Right lobe of liver (tissue), 6 donors: ENCODE measurements at regions not wholly inside any gene's neighbourhood (a gene's known extent, or its start where the extent isn't known, plus 50 kb on each side); places are given as distances from the start of the nearest gene placed in this dataset.

Source experiments
- ATAC-seq, 4 donors: fragments of 200-7000 bp; cut with Tn5 transposase; one replicate each; pipeline ENCODE4 v1.9.1; 2020; ENCODE audit warnings: mild to moderate bottlenecking in 4 of 4, moderate library complexity in 4 of 4
- DNase-seq, 3 donors: peaks; one replicate each; pipeline ENCODE4 v3.0.0-alpha.2; 2020
- H3K27ac ChIP-seq, 3 donors: fragments of 200-600 bp; one replicate each; pipeline ENCODE4 v1.8.0; 2022
- H3K27me3 ChIP-seq, 2 donors: fragments of 200-600 bp; one replicate each; pipeline ENCODE4 v1.8.0; 2022
- H3K36me3 ChIP-seq, 4 donors: fragments of 200-600 bp; sonication (generic) in 1 of 4; one replicate each; pipeline versions ENCODE4 v1.5.1 to v1.8.0; 2017 to 2022; ENCODE audit warnings: control low read depth in 1 of 4
- H3K4me1 ChIP-seq, 4 donors: fragments of 200-600 bp; sonication (generic) in 1 of 4; one replicate each; pipeline versions ENCODE4 v1.5.1 to v1.8.0; 2017 to 2022; ENCODE audit warnings: control low read depth in 1 of 4
- H3K4me3 ChIP-seq, 3 donors: fragments of 200-600 bp; one replicate each; pipeline ENCODE4 v1.8.0; 2022
- H3K9me3 ChIP-seq, 4 donors: fragments of 200-600 bp; sonication (generic) in 1 of 4; one replicate each; pipeline versions ENCODE4 v1.5.1 to v1.8.0; 2017 to 2022; ENCODE audit warnings: control low read depth in 1 of 4
- POLR2A ChIP-seq: fragments of 450-650 bp; IDR thresholded peaks from one replicate; pipeline ENCODE4 v1.6.1; 2017; ENCODE audit warnings: antibody characterized with exemption, mild to moderate bottlenecking
- WGBS: methylation state at CpG from one replicate; pipeline ENCODE4 v1.1.6; 2018; ENCODE audit warnings: low coverage, low lambda C conversion rate; ENCODE audit not compliant: insufficient coverage; ENCODE audit errors: missing lambda C conversion rate; 5-methylcytosine and 5-hydroxymethylcytosine counted together
- intact Hi-C, 2 donors: fragments of 100-400 bp; cut with DNase I; formaldehyde crosslinking; loops; one replicate each; pipeline versions ENCODE4 v1.11.2 to v1.14.1; 2022
- TF ChIP-seq, protein P1 (sequence below), 4 donors: fragments of 200-600 bp in 3 of 4; fragments of 450-650 bp in 1 of 4; IDR thresholded peaks; one replicate each; pipeline versions ENCODE4 v1.5.1 to v1.8.0; 2016 to 2022; ENCODE audit warnings: antibody characterized with exemption in 4 of 4, mild to moderate bottlenecking in 2 of 4
- donor health status: DM: no; HTN: yes; CAD: no.
- donor health status: DM: no; HTN: no; CAD: no.
- donor health status: DM: no; HTN: no; CAD: no.
- donor health status: DM: no; HTN: yes; CAD: no.
- donor health status: DM: no; HTN: yes; CAD: no.

DNA sequence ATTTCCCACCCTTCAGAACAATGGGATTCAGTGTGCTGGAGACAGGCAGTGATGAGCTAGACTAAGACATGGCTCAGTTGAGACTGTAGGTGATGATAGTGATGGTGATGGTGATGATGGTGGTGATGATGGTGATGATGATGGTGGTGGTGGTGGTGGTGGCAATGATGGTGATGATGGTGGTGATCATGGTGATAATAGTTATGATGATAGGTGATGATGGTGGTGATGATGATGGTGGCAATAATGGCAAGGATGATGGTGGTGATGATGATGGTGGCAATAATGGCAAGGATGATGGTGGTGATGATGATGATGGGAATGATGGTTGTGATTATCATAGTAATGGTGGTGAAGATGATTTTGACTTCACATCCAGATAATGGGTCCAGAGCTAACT, 176.7 kb downstream of the NXNL2 start:
- H3K4me1 ChIP-seq: peaks cover 0 to 5% (median 0%) of the 10 kb centered on the region in 4 donors
- no peaks in the 10 kb centered on the region for H3K36me3 ChIP-seq
- TF ChIP-seq, protein P1, sequence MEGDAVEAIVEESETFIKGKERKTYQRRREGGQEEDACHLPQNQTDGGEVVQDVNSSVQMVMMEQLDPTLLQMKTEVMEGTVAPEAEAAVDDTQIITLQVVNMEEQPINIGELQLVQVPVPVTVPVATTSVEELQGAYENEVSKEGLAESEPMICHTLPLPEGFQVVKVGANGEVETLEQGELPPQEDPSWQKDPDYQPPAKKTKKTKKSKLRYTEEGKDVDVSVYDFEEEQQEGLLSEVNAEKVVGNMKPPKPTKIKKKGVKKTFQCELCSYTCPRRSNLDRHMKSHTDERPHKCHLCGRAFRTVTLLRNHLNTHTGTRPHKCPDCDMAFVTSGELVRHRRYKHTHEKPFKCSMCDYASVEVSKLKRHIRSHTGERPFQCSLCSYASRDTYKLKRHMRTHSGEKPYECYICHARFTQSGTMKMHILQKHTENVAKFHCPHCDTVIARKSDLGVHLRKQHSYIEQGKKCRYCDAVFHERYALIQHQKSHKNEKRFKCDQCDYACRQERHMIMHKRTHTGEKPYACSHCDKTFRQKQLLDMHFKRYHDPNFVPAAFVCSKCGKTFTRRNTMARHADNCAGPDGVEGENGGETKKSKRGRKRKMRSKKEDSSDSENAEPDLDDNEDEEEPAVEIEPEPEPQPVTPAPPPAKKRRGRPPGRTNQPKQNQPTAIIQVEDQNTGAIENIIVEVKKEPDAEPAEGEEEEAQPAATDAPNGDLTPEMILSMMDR (IDR thresholded peaks at IDR 0.05): no peak
- TF ChIP-seq POLR2A: no peak
- no peaks in the 10 kb centered on the region for H3K27me3 ChIP-seq
- intact Hi-C loops: no loop called here
- ATAC-seq (no peak), DNase-seq (no peak)
- no peaks in the 10 kb centered on the region for H3K9me3 ChIP-seq
- H3K4me3 ChIP-seq: no peak overlapping the region
- no peak overlapping the region for H3K27ac ChIP-seq

DNA sequence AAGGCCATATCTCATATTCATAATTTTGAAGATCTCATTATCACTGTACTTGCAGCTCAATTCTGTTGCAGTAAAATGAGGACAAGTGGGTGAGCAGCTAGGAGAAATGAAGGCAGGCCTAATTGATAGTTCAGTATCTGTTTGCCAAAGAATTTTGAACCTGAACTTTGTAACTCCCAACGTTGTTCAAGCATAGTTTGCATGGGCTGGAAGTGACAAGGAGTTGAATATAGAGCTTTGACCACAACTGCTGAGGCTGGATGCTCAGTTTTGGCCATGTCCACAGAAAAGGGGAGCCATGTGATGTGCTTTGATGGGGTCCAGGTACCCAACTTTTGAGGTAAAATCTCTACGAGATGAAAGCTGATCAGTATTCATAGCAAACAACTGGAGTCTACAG, 177.5 kb downstream of the NXNL2 start:
- Histone ChIP-seq H3K4me1 (peaks cover 0 to 5% (median 0%) of the 10 kb centered on the region in 4 donors), H3K9me3 (no peaks in the 10 kb centered on the region), H3K27ac (no peak overlapping the region), H3K4me3 (no peak overlapping the region), H3K27me3 (no peaks in the 10 kb centered on the region), H3K36me3 (no peaks in the 10 kb centered on the region)
- intact Hi-C loops: no loop called here
- TF ChIP-seq, protein P1 (IDR thresholded peaks at IDR 0.05): no peak
- TF ChIP-seq POLR2A: no peak
- no peak for DNase-seq
- WGBS: 54% methylated on average over 2 of the region's 2 CpGs
- peak in 2 of 4 donors; percentile 61 to 67 for ATAC-seq

DNA sequence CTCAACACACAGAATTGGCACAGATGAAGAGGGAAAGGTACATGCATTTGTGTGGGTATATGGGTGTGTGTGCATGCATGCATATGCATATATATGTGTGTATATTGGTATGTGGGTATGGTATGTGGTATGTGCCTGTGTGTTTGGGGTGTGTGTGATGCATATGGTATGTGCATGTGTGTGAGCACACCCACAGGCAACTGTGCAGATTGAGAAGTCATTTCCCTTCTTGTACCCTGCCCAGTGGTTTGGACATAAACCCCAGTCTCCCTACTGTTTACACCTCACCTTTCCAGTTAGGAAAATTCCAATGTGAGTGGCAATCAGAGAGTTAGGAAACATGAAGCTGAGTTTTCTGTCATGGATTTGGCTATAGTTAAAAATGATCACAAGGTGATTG, 178.0 kb downstream of the NXNL2 start:
- Histone ChIP-seq H3K36me3 (no peaks in the 10 kb centered on the region), H3K4me3 (no peak overlapping the region), H3K4me1 (peaks cover 0 to 5% (median 0%) of the 10 kb centered on the region in 4 donors), H3K27ac (no peak overlapping the region), H3K9me3 (no peaks in the 10 kb centered on the region), H3K27me3 (no peaks in the 10 kb centered on the region)
- DNase-seq (no peak), ATAC-seq (peak; percentile 47 to 83 (median 76))
- intact Hi-C loops: no loop called here
- no peak for TF ChIP-seq POLR2A
- TF ChIP-seq, protein P1 (IDR thresholded peaks at IDR 0.05): no peak

DNA sequence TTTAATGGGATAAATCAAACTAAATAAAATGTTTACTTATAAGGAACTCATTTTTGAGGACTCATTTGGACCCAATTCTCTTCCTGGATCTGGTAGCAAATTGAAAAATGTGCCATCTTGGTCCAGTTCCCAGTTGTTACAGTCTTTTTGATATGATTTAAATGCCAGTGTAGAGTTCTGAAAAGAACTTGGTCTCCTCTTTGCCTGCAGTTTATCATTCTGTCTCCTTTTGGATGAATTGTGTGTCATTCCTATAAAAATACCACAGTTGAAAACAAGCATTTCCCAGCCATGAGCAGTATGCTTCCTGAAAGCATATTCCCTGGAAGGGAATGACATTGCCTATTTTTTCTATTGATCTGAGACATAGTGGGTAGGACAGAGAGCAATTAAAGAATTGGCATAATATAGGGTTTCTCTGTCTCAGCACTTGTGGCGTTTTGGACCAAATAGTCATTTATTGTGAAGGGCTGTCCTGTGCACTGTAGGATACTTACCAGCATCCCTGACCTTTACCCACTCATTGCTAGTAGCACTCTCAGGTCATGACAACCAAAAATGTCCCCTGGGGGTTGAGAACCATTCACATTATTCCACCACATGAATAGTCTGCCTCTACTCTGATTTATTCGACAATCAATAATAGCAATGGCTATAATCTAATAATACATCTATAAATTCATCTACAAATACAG, 181.8 kb downstream of the NXNL2 start:
- Histone ChIP-seq H3K27me3 (no peaks in the 10 kb centered on the region), H3K36me3 (no peaks in the 10 kb centered on the region), H3K9me3 (no peaks in the 10 kb centered on the region), H3K27ac (no peak overlapping the region), H3K4me3 (no peak overlapping the region), H3K4me1 (peaks cover 0 to 5% (median 0%) of the 10 kb centered on the region in 4 donors)
- intact Hi-C loops: no loop called here
- no peak for TF ChIP-seq POLR2A
- TF ChIP-seq, protein P1 (IDR thresholded peaks at IDR 0.05): no peak
- DNase-seq (no peak), ATAC-seq (no peak)
- WGBS: 93% methylated on average over 1 of the region's 2 CpGs

DNA sequence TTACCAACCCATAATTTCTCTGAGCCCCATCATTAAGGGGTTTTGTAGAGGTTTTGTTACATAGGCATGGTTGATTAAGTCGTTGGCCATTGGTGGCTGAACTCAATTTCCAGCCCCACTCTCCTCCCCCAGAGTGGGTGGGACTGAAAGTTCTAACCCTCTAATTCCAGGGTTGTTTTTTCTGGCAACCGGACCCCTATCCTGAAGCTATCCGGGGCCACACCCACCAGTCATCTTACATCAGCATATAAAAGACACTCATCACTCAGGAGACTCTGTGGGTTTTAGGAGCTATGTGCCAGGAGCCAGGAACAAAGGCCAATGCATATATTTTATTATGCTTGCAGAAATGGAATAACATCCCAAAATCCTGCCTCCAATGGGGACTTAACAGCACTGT, 186.0 kb downstream of the NXNL2 start:
- TF ChIP-seq POLR2A: no peak
- TF ChIP-seq, protein P1 (IDR thresholded peaks at IDR 0.05): no peak
- no peak overlapping the region for H3K4me3 ChIP-seq
- no peaks in the 10 kb centered on the region for H3K36me3 ChIP-seq
- intact Hi-C loops: no loop called here
- DNase-seq (no peak), ATAC-seq (no peak)
- H3K4me1 ChIP-seq: no peaks in the 10 kb centered on the region
- H3K9me3 ChIP-seq: no peaks in the 10 kb centered on the region
- no peaks in the 10 kb centered on the region for H3K27me3 ChIP-seq
- WGBS: 83% methylated on average over 1 of the region's 3 CpGs
- no peak overlapping the region for H3K27ac ChIP-seq
